Muscle of leg (tissue), 3 donors: ENCODE measurements at regions not wholly inside any gene's neighbourhood (a gene's known extent, or its start where the extent isn't known, plus 50 kb on each side); places are given as distances from the start of the nearest gene placed in this dataset.

Source experiments
- DNase-seq: peaks from one replicate; pipeline ENCODE4 v3.0.0; 2013
- H3K27ac ChIP-seq: one replicate; pipeline ENCODE4 v1.5.1; 2013; ENCODE audit warnings: mild to moderate bottlenecking, low read length, control low read depth
- H3K27me3 ChIP-seq: one replicate; pipeline ENCODE4 v1.6.1; 2013; ENCODE audit warnings: low read length; ENCODE audit not compliant: control insufficient read depth, insufficient read depth
- H3K36me3 ChIP-seq: one replicate; pipeline ENCODE4 v1.6.1; 2013; ENCODE audit warnings: low read length; ENCODE audit not compliant: control insufficient read depth, insufficient read depth
- H3K4me1 ChIP-seq: one replicate; pipeline ENCODE4 v1.6.1; 2013; ENCODE audit warnings: low read length; ENCODE audit not compliant: control insufficient read depth, insufficient read depth
- H3K4me3 ChIP-seq: one replicate; pipeline ENCODE4 v1.5.1; 2013; ENCODE audit warnings: low read length, control low read depth
- H3K9me3 ChIP-seq: replicated peaks from 2 replicates; pipeline ENCODE4 v1.6.1; 2013; ENCODE audit warnings: low read depth, low read length; ENCODE audit not compliant: control insufficient read depth
- WGBS: methylation state at CpG from one replicate; pipeline ENCODE4 v1.1.5; 2013; ENCODE audit warnings: missing lambda C conversion rate; ENCODE audit not compliant: insufficient coverage; 5-methylcytosine and 5-hydroxymethylcytosine counted together

DNA sequence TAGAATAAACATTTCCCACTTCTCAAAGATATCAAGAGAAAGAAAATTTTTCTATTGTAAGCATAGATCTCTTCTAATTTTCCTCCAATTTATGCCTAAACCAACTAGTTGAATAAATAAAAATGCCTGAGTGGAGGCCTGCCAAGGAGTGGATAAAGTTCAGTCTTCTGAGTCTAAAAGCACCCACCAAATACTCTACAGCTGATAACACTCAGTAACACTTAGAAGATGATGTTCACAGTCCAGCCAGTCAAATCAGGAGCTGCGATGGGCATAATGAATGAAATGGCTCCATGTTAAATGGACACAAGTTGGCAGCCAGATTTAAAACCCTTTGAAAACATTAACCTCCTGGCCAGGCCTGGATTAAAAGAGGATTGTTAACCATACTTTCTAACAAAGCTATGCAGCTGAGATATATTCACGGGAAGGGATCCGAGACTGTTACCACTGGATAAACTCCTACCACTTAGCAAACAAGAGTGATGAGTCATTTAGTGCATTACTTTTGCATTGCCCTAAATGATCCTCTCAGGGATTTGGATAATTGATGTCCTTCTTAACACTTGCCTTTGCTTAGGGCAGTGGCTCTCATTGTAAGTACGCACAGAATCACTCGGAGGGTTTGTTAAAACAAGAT lies 63.7 kb upstream of the CCDC112 start:
- Histone ChIP-seq H3K27me3 (no peaks in the 10 kb centered on the region), H3K27ac (no peak overlapping the region), H3K4me1 (peaks cover 3% of the 10 kb centered on the region), H3K9me3 (no peaks in the 10 kb centered on the region), H3K36me3 (no peaks in the 10 kb centered on the region), H3K4me3 (no peak overlapping the region)
- 80% methylated on average over 3 of the region's 5 CpGs for WGBS
- DNase-seq: no peak

DNA sequence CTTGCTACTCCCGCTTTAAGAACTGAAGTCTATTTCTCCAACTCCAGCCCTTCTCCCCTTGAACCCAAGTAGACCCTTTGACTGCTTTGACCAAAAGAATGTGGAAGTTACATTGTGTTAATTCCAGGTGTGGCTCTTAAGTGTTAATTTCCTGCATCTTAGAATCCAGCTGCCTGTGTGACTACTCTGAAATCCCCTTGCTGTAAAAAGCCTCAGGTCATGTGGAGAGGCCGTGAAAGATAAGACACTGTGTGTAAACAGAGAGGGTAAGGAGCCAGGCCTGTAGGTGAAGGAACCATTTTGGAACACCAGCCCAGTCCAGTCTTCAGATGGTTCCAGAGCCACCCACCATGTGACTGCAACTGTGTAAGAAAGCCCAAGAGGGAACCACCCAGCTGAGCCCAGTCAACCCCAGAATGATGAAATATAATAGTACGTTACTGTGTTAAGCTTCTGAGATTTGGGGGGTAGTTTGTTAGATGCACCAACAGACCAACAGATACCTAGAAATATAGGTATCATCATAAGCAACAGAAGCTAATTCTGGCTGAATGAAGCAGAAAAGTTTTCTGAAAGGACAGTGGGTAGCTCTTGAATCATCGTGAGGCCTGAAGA lies 59.4 kb upstream of the CCDC112 start:
- H3K27ac ChIP-seq: no peak overlapping the region
- H3K4me3 ChIP-seq: no peak overlapping the region
- DNase-seq: no peak
- H3K9me3 ChIP-seq: no peaks in the 10 kb centered on the region
- H3K27me3 ChIP-seq: no peaks in the 10 kb centered on the region
- H3K4me1 ChIP-seq: no peaks in the 10 kb centered on the region
- H3K36me3 ChIP-seq: no peaks in the 10 kb centered on the region
- whole genome bisulfite sequencing: 71% methylated on average over 2 of the region's 4 CpGs

GRCh38 chr5:115355095-115355494 lies 58.6 kb upstream of the CCDC112 start:
- WGBS: no CpG with 5 or more reads among the region's 1 CpG
- H3K4me1 ChIP-seq: no peaks in the 10 kb centered on the region
- no peak overlapping the region for H3K4me3 ChIP-seq
- H3K27ac ChIP-seq: no peak overlapping the region
- H3K36me3 ChIP-seq: no peaks in the 10 kb centered on the region
- H3K27me3 ChIP-seq: no peaks in the 10 kb centered on the region
- no peak for DNase-seq
- no peaks in the 10 kb centered on the region for H3K9me3 ChIP-seq

- DNase-seq: no peak
- Histone ChIP-seq H3K27ac (no peak overlapping the region), H3K4me1 (no peaks in the 10 kb centered on the region), H3K9me3 (no peaks in the 10 kb centered on the region), H3K36me3 (no peaks in the 10 kb centered on the region), H3K27me3 (no peaks in the 10 kb centered on the region), H3K4me3 (no peak overlapping the region)
- WGBS: 80% methylated on average over 5 of the region's 5 CpGs
Measured at GRCh38 chr5:115354246-115354645, 57.8 kb upstream of the CCDC112 start.

DNA sequence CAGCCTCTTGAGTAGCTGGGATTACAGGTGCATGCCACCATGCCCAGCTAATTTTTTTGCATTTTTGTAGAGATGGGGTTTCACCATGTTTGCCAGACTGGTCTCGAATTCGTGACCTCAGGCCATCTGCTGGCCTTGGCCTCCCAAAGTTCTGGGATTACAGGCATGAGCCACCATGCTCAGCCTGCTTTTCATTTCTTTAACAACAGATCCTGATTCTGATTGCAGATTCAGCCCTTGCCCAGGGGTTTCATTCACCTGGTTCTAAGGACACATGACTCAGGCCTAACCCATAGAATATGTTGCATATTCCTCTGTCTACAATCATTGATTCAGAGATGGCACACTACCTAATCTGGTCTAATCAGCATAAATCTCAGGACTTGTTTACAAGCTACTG lies 56.1 kb upstream of the CCDC112 start:
- no peaks in the 10 kb centered on the region for H3K36me3 ChIP-seq
- H3K27me3 ChIP-seq: no peaks in the 10 kb centered on the region
- no peaks in the 10 kb centered on the region for H3K4me1 ChIP-seq
- no peak for DNase-seq
- H3K9me3 ChIP-seq: no peaks in the 10 kb centered on the region
- WGBS: 90% methylated on average over 2 of the region's 2 CpGs
- H3K4me3 ChIP-seq: no peak overlapping the region
- no peak overlapping the region for H3K27ac ChIP-seq

GRCh38 chr5:115351356-115352195 lies 55.1 kb upstream of the CCDC112 start:
- Histone ChIP-seq H3K9me3 (no peaks in the 10 kb centered on the region), H3K27ac (no peak overlapping the region), H3K4me1 (no peaks in the 10 kb centered on the region), H3K4me3 (no peak overlapping the region), H3K27me3 (no peaks in the 10 kb centered on the region), H3K36me3 (no peaks in the 10 kb centered on the region)
- DNase-seq: no peak

GRCh38 chr5:115350894-115351293 lies 54.4 kb upstream of the CCDC112 start:
- no peaks in the 10 kb centered on the region for H3K9me3 ChIP-seq
- H3K4me3 ChIP-seq: no peak overlapping the region
- H3K27ac ChIP-seq: no peak overlapping the region
- H3K4me1 ChIP-seq: no peaks in the 10 kb centered on the region
- no peaks in the 10 kb centered on the region for H3K36me3 ChIP-seq
- H3K27me3 ChIP-seq: no peaks in the 10 kb centered on the region
- no CpG with 5 or more reads among the region's 3 CpGs for WGBS
- no peak for DNase-seq

DNA sequence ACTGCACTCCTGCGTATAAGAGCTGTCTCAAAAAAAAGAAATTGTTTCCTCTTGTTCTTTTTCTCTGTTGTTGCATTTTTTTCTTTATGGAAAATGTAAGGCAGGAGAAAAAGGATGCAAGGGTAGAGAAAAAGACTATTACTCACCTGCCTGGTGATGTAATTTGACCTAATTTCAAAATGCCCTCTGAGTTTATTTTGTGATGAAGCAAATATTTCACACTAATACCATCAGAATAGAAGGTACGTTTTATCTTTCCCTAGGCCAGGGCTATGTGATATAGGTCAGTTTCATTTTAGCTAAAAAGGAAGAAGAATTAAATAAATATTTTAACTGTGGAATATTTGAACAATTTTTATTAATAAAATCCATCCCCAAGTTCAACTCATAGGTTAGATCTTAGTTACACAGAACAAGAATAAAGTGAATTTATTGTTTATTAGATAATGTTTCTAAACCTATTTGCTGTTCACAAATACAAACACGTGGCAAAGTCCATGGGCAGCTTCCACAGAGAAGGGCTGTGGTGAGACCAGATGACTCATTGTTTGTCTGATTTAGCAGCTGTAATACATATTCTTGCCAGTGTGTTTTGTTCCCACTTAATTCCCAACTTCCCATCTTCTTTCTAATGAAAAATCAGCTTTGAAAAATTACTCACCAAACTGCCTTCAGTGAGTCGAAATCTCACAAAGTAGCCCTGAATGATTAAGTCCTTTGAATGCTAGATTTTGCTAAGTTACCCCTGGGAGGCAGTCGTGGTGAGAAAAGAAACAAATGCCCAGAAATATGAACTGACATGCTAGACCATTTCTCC lies 52.8 kb upstream of the CCDC112 start:
- DNase-seq: peak; percentile 56
- H3K27me3 ChIP-seq: no peaks in the 10 kb centered on the region

DNA sequence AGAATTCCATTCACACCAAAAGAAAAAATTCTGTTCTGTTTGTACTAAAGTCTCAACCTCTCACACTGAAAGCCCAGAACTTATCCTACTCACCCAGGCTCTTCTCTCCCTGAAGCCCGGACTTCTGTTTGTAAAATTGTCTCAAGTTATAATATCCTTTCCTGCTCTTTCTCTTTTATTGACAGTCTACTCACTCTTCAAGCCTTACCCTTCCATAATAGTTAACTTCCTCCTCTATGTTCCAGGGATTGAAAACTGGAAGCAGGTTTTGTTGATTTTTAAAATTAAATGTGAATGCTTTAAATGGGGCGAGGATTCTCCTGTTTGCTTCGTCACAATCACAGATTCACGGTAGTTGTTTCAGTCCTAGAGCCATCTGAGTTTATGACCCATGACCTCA lies 51.7 kb upstream of the CCDC112 start:
- Histone ChIP-seq H3K9me3 (no peaks in the 10 kb centered on the region), H3K4me1 (no peaks in the 10 kb centered on the region), H3K36me3 (no peaks in the 10 kb centered on the region), H3K27ac (no peak overlapping the region), H3K27me3 (no peaks in the 10 kb centered on the region), H3K4me3 (no peak overlapping the region)
- DNase-seq: no peak
- WGBS: 80% methylated on average over 2 of the region's 4 CpGs

More for the DNA sequence above, 52.8 kb upstream of the CCDC112 start:
- Histone ChIP-seq H3K4me1 (no peaks in the 10 kb centered on the region), H3K4me3 (no peak overlapping the region), H3K36me3 (no peaks in the 10 kb centered on the region), H3K9me3 (no peaks in the 10 kb centered on the region), H3K27ac (no peak overlapping the region)
- no CpG with 5 or more reads among the region's 5 CpGs for WGBS
